Stimulated activated CD4-positive, alpha-beta T cell treated with anti-CD3 and anti-CD28 coated beads, Interleukin-1b, Interleukin-23, amount 100 ng/mL, for 4 hours (primary cell): ENCODE measurements at regions not wholly inside any gene's neighbourhood (a gene's known extent, or its start where the extent isn't known, plus 50 kb on each side); places are given as distances from the start of the nearest gene placed in this dataset.

ENCODE experiments used
- DNase-seq, 2 donors: peaks; one replicate each; pipeline ENCODE4 v3.0.0-alpha.2; 2020; ENCODE audit warnings: low read depth in 2 of 2

GRCh38 chr13:39968646-39969475 lies 313.4 kb downstream of the COG6 start:
- no peak for DNase-seq

GRCh38 chr13:39970177-39970846 lies 314.9 kb downstream of the COG6 start:
- no peak for DNase-seq

- no peak for DNase-seq
Observed at GRCh38 chr13:39971526-39971925, 316.1 kb downstream of the COG6 start.

GRCh38 chr13:39976481-39976880 lies 321.0 kb downstream of the COG6 start:
- no peak for DNase-seq

- no peak for DNase-seq
Observed at GRCh38 chr13:39981056-39981455, 325.6 kb downstream of the COG6 start.

GRCh38 chr13:39982745-39983144 lies 327.3 kb downstream of the COG6 start:
- no peak for DNase-seq

- no peak for DNase-seq
Observed at GRCh38 chr13:39985071-39985470, 329.6 kb downstream of the COG6 start.

GRCh38 chr13:39988351-39988750 lies 332.9 kb downstream of the COG6 start:
- DNase-seq, result no peak

- DNase-seq, result no peak
Observed at GRCh38 chr13:39998166-39998565, 342.7 kb downstream of the COG6 start.

GRCh38 chr13:40002016-40002415 lies 346.6 kb downstream of the COG6 start:
- DNase-seq, result no peak

GRCh38 chr13:40013554-40013953 lies 358.1 kb downstream of the COG6 start:
- no peak for DNase-seq

- DNase-seq, result no peak
Observed at GRCh38 chr13:40016953-40017660, 361.6 kb downstream of the COG6 start.

- DNase-seq, result no peak
Observed at GRCh38 chr13:40017662-40018262, 362.3 kb downstream of the COG6 start.

- DNase-seq, result no peak
Observed at GRCh38 chr13:40023595-40024203, 368.2 kb downstream of the COG6 start.

- no peak for DNase-seq
Observed at GRCh38 chr13:40024204-40024966, 368.9 kb downstream of the COG6 start.

- no peak for DNase-seq
Observed at GRCh38 chr13:40024967-40025714, 369.7 kb downstream of the COG6 start.

GRCh38 chr13:40026174-40026585 lies 370.7 kb downstream of the COG6 start:
- DNase-seq, result peak; percentile 27 to 51

GRCh38 chr13:40026741-40027140 lies 371.3 kb downstream of the COG6 start:
- DNase-seq, result peak; percentile 27 to 35

- DNase-seq, result no peak
Observed at GRCh38 chr13:40028446-40028845, 373.0 kb downstream of the COG6 start.

GRCh38 chr13:40031031-40031430 lies 375.6 kb downstream of the COG6 start:
- DNase-seq, result no peak
